G401.6 (cell line): ENCODE measurements at regions not wholly inside any gene's neighbourhood (a gene's known extent, or its start where the extent isn't known, plus 50 kb on each side); places are given as distances from the start of the nearest gene placed in this dataset.

Experiments
- FAIRE-seq: peaks from 2 replicates; lab custom pipeline; 2012; peaks lifted over from hg19 to GRCh38; lab: Jason Lieb, UNC

DNA sequence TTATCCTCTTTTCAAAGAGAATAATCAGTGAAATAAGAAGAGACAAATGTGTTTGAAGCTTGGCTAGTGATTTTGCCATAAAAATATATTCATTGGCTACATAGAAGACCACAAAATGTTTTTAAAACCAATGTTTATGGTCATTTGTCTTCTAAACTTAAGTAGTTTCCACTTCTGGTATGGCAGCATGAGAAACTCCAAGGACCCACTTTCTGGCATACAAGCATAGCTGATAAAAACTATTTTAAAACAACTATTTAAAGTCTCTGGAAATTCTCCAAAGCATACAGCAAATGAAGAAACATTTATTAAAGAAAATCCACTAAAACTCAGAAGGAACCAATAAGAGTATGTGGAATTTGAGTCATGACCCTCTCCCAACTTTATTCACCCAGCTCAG, 89.2 kb upstream of the TOMM7 start:
- no peak for FAIRE-seq

DNA sequence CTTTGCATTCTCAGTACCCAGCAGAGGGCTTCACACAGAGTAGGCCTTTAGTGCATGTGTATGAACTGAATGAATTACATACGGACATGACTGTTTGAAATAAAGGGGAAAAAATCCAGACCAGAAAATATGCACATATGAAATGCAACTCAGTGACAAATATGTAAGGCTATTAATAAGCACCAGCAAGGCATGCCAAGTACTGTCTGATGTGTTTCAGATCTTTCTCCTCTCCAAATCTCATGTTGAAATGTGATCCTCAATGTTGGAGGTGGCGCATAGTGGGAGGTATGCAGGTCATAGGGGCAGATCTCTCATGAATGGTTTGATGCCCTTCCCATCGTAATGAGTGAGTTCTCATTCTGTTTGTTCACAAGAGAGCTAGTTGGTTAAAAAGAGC, 87.3 kb upstream of the TOMM7 start:
- FAIRE-seq = no peak

DNA sequence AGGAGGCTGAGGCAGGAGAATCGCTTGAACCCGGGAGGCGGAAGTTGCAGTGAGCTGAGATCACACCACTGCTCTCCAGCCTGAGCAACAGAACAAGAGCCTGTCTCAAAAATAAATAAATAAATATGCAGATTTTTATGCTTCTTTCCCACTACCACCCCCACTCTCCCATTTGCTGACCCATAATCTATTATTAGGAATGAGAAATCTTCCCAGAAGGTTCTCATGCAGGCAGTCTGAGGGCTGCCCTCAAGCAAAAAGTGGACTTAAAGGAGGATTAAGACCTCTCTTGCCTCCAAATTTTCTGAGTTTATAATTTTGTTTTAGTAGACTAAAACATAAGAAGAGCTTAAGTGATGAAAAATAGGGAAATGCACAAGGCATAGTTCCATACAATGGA, 85.2 kb upstream of the TOMM7 start:
- FAIRE-seq = no peak

DNA sequence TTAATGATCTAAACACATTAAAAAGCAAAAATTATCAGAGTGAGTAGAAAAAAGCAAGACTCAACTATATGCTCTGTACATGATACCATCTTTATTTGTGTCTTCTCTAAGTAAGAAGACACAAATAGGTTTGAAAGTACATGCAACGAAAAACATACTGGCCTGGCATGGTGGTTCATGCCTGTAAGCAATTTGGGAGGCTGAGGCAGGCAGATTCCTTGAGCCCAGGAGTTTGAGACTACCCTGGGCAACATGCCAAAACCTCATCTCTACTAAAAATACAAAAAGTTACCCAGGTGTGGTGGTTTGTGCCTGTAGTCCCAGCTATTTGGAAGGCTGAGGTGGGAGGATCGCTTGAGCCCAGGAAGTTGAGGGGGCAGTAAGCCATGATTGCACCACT, 78.1 kb upstream of the TOMM7 start:
- no peak for FAIRE-seq

DNA sequence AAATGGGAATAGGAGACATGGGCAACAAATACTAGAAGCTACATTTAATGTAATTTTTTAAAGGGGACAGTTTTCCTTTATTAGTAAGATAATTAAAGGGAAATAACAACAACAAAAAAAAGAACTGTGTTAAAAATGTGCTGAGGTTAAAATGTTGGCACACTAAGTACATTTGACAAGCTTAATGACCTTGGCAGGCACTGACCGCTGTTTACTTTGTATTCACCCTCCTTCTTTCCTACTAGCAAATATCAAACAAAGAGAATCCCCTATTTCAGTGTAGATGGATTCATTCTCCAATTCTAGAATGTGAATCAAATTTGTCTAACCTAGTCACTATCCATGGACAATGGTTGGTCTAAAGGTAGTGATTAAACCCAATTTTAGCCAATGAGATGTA, 77.5 kb upstream of the TOMM7 start:
- no peak for FAIRE-seq

DNA sequence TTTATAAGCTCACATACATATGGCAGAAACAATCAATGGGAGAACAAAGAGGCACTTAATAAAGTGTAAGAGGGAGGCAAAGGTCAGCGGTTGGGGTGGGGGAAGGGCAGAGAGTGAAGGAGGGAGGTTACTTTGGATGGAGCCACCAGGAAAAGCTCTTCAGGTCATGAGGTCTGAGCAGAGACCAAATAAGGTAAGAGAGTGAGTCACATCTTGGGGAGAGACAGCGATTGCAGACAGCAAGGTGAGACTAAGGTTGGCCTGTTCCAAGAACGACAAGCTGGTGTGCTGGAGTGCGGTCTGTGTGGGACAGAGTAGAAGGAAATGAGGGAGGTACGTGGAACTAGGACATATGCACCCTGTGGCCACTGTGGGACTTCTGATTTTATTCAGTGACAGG, 74.3 kb upstream of the TOMM7 start:
- no peak for FAIRE-seq

DNA sequence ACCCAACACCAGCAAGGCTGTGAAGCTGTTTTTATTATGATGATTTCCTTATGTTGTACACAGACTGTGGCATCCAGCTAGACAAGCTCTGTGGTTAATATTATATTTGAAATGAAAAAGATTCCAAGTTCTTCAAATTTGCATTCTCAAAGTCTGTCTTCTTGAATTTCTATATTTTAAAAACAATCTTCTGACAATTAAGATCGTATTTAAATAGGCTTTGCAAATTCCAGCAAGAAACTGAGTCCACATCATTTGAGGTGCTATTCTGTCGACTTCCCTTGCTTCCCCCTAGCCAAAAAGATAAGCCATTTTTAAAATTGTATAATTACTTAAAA, 73.1 kb upstream of the TOMM7 start:
- no peak for FAIRE-seq

DNA sequence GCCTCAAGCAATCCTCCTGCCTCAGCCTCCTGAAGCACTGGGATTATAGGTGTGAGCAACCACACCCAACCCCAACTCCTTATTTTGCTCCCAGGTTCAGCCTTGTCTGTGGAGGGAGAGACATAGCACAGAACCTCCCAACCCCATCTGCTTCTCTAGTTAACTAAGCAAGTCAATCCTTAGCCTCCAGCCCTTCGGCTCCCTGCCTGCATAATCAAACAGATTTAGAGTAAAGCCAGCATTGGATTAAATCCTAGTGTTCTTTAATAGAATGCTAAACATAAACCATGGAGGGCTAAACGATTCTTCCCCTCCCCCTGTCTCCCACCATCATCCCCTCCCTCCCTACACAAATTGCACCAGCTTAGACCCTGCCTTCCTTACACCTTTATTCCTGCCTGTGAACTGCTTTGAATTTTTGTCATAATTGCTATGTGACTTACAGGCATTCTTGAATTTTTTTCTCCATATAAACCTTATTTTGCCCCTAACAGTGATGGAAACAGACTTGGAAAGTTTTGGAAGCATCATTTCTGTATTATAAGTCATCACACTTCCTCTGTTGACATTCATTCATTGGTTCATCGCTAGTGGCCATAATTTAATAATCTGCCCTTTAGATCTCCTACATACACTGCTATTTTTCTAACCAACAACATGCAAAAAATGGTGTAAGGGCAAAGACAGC, 72.6 kb upstream of the TOMM7 start:
- no peak for FAIRE-seq

DNA sequence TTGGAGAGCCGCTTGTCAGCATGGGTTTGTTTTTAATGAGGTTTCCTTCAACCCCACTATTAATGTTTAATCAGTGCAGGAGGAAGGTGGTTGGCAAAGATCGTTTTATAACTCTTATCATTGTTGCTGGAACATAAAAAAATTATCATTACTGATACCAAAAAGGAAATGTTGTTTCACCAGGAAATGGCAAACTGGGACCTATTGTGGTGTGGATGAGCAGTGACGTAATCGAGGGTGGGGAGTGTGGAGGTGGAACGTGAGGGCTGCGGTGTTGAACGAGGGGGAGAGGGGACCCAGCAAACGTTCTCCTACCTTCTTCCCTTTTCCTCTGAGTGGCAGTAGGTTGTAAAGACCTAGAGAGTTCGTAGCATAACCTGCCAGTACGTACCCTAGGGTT, 71.9 kb upstream of the TOMM7 start:
- no peak for FAIRE-seq

DNA sequence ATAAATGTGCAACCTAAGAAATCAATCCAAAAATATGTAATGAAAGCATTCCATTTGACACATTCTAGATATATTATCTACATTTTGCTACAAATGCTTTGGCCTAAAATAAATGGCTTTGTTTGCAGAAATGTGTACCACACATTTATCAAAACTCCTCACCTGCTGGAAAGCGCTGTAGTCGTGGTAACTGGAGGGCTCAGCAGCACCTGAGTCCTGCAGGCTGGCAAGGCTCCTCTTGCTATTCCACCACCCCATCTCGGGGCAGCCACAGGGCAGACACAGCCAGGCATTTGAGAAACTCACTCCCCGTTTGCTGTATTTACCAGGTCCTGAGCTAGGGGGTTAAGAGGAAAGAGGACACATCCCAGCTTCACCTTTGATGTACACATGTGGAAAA, 68.1 kb upstream of the TOMM7 start:
- FAIRE-seq = no peak

DNA sequence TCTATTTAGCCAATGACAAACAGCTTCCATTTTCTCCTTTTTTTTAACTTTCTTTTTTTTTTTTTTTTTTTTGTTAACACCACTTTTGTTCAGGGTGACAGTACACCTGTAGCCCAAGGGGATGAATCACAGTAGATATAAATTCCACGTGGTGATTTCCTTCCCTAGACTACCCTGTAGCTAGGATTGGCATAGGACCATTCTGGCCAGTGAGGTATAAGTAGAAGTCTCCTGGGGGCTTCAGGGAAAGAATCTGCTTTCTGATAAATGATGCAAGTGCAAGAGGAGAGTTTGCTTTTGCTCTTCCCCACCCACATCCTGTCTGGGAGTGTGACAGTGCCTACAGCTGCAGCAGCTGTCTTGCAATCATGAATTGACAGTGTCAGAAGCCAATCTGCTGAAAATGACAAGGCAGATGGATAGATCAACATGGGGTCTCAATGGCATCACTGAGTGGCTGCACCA, 63.2 kb upstream of the TOMM7 start:
- no peak for FAIRE-seq

DNA sequence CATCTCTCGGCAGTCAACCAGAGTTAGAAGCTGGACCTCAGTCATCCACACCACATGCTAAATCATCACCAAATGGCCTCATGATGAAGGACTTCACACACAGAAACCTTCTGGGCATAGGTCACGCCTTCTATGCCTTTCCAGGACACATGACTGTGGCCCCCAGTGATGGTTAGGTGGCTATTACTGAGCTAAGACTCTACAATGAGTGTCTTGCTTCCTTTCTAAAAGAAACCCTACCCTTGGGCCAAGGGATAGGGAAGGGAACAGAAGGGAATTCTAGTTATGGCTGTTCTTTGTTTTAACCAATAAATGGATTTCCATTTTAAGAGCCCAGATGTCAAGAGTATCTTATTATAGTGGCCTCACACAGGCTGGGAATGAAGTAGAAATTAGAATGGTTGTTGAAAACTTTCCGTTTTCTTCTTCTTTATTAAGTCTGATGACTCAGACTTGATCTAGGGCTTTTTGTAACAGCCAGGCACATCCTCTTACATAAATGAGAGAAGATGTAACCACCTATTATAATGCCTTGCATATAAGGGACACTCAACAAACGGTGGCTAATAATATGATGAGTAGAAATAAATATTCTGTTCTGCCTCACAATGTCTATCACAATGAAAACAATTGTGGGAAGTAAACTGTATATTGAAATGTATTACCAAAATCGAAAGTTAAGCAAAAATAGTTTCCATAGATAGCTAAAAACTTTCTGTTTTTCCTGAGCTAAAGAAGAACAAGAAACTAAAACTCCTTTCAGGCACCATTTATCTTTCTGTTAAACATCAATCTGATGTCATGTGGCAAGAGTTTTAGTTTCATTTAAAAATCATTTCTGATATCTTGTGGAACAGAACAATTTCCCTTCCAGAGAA, 62.5 kb upstream of the TOMM7 start:
- FAIRE-seq = no peak

DNA sequence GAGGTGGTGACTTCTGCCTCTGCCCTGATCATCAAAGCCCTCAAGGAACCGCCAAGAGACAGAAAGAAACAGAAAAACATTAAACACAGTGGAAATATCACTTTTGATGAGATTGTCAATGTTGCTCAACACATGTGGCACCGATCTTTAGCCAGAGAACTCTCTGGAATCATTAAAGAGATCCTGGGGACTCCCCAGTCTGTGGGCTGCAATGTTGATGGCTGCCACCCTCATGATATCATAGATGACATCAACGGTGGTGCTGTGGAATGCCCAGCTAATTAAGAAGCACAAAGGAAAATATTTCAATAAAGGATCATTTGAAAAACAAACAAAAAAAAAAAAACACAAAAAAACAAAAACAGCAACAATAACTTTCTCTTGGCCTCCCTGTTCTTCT, 59.5 kb upstream of the TOMM7 start:
- no peak for FAIRE-seq

DNA sequence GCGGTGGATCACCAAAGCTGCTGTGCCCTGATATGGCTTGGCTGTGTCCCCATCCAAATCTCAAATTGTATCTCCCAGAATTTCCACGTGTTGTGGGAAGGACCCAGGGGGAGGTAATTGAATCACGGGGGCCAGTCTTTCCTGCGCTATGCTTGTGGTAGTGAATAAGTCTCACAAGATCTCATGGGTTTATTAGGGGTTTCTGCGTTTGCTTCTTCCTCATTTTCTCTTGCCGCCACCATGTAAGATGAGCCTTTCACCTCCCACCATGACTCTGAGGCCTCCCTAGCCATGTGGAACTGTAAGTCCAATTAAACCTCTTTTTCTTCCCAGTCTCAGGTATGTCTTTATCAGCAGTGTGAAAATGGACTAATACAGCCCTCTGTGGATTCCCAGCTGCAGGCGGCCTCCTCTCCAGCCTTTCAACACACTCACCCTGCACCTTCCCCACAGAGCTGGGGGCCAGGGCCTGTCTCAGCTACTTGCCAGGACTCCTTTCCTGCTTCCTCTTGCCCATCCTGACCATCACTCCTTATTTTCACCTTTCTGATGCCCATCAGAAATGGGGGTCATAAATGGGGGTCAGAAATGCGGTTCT, 57.2 kb upstream of the TOMM7 start:
- no peak for FAIRE-seq

DNA sequence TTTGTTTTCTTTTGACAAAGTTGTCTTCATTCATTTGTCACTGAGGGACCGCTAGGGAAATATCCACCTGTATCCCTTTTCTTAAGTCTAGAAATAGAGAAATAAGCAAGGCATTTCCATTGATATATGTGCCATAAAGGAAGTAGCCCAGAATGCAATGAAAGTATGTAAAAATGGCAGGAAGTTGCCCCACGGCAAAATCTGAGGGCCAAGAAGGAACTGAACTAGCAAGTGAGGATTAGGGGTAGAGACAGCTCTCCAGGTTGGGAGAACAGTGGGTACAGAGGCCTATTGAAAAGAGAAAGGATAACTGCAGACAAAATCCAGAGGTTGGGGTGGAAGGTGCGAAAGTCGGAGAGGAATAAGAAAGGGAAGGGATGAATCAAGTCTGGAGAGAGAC, 56.6 kb upstream of the TOMM7 start:
- FAIRE-seq = no peak

DNA sequence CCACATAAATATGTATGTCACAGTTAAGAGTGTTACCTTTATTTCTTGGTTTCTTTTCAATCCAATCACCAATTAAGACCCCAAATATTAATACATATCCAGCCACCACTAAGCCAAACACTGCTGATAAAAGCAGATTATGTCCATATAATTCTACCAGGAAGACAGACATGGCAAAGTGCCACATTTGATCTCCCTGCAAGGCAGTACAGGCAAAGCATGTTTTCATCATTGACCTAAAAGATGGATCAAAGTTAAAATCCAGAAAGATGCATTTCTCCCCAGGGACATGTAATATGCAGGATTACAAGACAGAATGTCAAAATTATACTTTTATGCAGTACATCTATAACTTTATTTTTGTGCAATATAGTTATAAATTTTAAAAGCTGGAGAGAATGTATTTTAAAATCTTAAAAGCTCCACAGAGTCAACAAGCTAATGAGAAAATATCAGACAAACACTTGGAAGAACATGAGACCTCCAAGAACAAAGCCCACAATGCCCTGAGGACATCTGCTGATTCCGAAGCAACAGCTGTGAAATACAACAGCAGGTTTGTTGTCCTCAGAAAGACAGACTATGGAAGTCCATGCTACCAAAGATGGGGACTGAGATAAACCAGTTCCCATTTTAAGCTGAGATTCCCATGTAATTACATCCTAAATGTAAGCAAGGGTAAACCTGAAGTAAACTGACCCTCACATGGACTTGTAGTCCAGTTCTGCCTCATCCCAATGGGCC, 54.5 kb upstream of the TOMM7 start:
- FAIRE-seq = no peak

DNA sequence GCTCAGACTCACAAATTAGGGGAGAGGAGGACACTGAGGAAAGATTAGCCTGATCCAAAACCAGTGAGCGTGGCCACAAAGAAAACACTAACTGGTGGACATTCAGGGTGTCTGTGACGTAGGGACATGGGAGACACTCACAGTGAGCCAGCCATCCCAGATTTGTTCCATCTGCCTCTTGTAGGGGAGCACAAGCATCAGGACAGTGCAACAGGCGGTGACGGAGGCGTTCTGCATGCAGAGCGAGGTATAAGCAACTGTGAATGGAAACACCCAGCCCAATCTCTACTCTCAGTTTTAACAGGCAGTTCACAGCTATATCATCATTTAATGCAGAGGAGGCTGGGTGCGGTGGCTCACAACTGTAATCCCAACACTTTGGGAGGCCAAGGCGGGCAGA, 52.8 kb upstream of the TOMM7 start:
- no peak for FAIRE-seq

DNA sequence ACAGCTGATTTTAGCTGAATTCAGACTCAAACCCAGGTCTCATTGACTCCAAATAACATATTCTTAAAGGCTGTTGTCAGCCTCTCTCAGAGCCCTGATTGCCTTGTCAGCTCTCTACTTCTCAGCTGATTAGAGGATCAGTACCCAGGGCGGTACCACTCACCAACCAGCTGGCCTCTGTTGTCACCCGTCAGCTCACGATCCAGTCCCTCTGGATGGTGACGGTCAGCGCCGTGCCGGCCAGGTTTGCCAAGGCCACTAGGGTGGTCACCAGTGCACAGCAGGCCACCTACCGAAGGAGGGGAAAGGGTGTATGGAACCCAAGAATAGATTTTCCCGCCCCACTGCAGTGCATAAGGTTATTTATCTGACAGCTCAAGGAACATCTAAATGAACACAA, 52.3 kb upstream of the TOMM7 start:
- FAIRE-seq = no peak
